Mucosa of rectum (tissue), 2 donors: ENCODE measurements at regions not wholly inside any gene's neighbourhood (a gene's known extent, or its start where the extent isn't known, plus 50 kb on each side); places are given as distances from the start of the nearest gene placed in this dataset.

Source experiments
- H3K27ac ChIP-seq, 2 donors: one replicate each; pipeline ENCODE4 v1.7.0; 2013; ENCODE audit warnings: inconsistent platforms in 2 of 2, low read depth in 2 of 2, low read length in 2 of 2
- H3K27me3 ChIP-seq, 2 donors: one replicate each; pipeline ENCODE4 v1.7.0; 2013; ENCODE audit warnings: low read length in 2 of 2; ENCODE audit not compliant: control insufficient read depth in 2 of 2, insufficient read depth in 2 of 2
- H3K36me3 ChIP-seq, 2 donors: one replicate each; pipeline ENCODE4 v1.7.0; 2013; ENCODE audit warnings: low read length in 2 of 2; ENCODE audit not compliant: control insufficient read depth in 2 of 2, insufficient read depth in 2 of 2
- H3K4me1 ChIP-seq, 2 donors: one replicate each; pipeline ENCODE4 v1.7.0; 2013; ENCODE audit warnings: low read length in 2 of 2, mild to moderate bottlenecking in 1 of 2; ENCODE audit not compliant: control insufficient read depth in 2 of 2, insufficient read depth in 2 of 2
- H3K4me3 ChIP-seq, 2 donors: one replicate each; pipeline ENCODE4 v1.7.0; 2013; ENCODE audit warnings: low read length in 2 of 2
- H3K9ac ChIP-seq, 2 donors: one replicate each; pipeline ENCODE4 v1.7.0; 2013; ENCODE audit warnings: low read length in 2 of 2, low read depth in 1 of 2, mild to moderate bottlenecking in 1 of 2
- H3K9me3 ChIP-seq, 2 donors: one replicate each; pipeline ENCODE4 v1.7.0; 2013; ENCODE audit warnings: low read length in 2 of 2; ENCODE audit not compliant: control insufficient read depth in 2 of 2
- donor health status: healthy.
- donor health status: Normal muscosa, but diverticular disease.

- H3K4me1 ChIP-seq, result peaks cover 0 to 4% of the 10 kb centered on the region in 2 donors
- H3K9ac ChIP-seq, result peak overlapping the region; percentile 17 to 44
- H3K9me3 ChIP-seq, result no peaks in the 10 kb centered on the region
- H3K27ac ChIP-seq, result peak overlapping the region; percentile 49 to 71
- H3K27me3 ChIP-seq, result no peaks in the 10 kb centered on the region
- H3K4me3 ChIP-seq, result no peak overlapping the region
- no peaks in the 10 kb centered on the region for H3K36me3 ChIP-seq
These were observed 116.8 kb downstream of the TOMM20 start for GRCh38 chr1:235011599-235012435.

GRCh38 chr1:235011064-235011598 lies 117.5 kb downstream of the TOMM20 start:
- peaks cover 0 to 4% of the 10 kb centered on the region in 2 donors for H3K4me1 ChIP-seq
- peak overlapping the region; percentile 49 to 71 for H3K27ac ChIP-seq
- no peaks in the 10 kb centered on the region for H3K36me3 ChIP-seq
- no peak overlapping the region for H3K4me3 ChIP-seq
- H3K27me3 ChIP-seq, result no peaks in the 10 kb centered on the region
- H3K9me3 ChIP-seq, result no peaks in the 10 kb centered on the region
- H3K9ac ChIP-seq, result peak overlapping the region in 1 of 2 donors; percentile 17

GRCh38 chr1:235009561-235010306 lies 118.9 kb downstream of the TOMM20 start:
- no peak overlapping the region for H3K4me3 ChIP-seq
- H3K27me3 ChIP-seq, result no peaks in the 10 kb centered on the region
- H3K9me3 ChIP-seq, result no peaks in the 10 kb centered on the region
- no peak overlapping the region for H3K9ac ChIP-seq
- no peak overlapping the region for H3K27ac ChIP-seq
- peaks cover 0 to 4% of the 10 kb centered on the region in 2 donors for H3K4me1 ChIP-seq
- H3K36me3 ChIP-seq, result no peaks in the 10 kb centered on the region

- no peaks in the 10 kb centered on the region for H3K9me3 ChIP-seq
- H3K4me3 ChIP-seq, result no peak overlapping the region
- no peaks in the 10 kb centered on the region for H3K27me3 ChIP-seq
- peaks cover 0 to 4% of the 10 kb centered on the region in 2 donors for H3K4me1 ChIP-seq
- no peak overlapping the region for H3K27ac ChIP-seq
- H3K36me3 ChIP-seq, result no peaks in the 10 kb centered on the region
- no peak overlapping the region for H3K9ac ChIP-seq
These were observed 119.6 kb downstream of the TOMM20 start for GRCh38 chr1:235009074-235009473.

GRCh38 chr1:235008239-235008638 lies 120.4 kb downstream of the TOMM20 start:
- Histone ChIP-seq H3K4me1 (peaks cover 0 to 4% of the 10 kb centered on the region in 2 donors), H3K4me3 (no peak overlapping the region), H3K9me3 (no peaks in the 10 kb centered on the region), H3K9ac (no peak overlapping the region), H3K27ac (no peak overlapping the region), H3K27me3 (no peaks in the 10 kb centered on the region), H3K36me3 (no peaks in the 10 kb centered on the region)

GRCh38 chr1:235006816-235007215 lies 121.8 kb downstream of the TOMM20 start:
- Histone ChIP-seq H3K27ac (no peak overlapping the region), H3K9ac (no peak overlapping the region)

GRCh38 chr1:235006132-235006721 lies 122.4 kb downstream of the TOMM20 start:
- Histone ChIP-seq H3K4me3 (no peak overlapping the region), H3K27me3 (no peaks in the 10 kb centered on the region), H3K9ac (no peak overlapping the region), H3K9me3 (no peaks in the 10 kb centered on the region), H3K36me3 (no peaks in the 10 kb centered on the region), H3K27ac (no peak overlapping the region), H3K4me1 (no peaks in the 10 kb centered on the region)

More at GRCh38 chr1:235006816-235007215, 121.8 kb downstream of the TOMM20 start:
- peaks cover 0 to 3% of the 10 kb centered on the region in 2 donors for H3K4me1 ChIP-seq
- H3K4me3 ChIP-seq, result no peak overlapping the region
- no peaks in the 10 kb centered on the region for H3K36me3 ChIP-seq
- no peaks in the 10 kb centered on the region for H3K27me3 ChIP-seq
- no peaks in the 10 kb centered on the region for H3K9me3 ChIP-seq

GRCh38 chr1:235004840-235005391 lies 123.7 kb downstream of the TOMM20 start:
- Histone ChIP-seq H3K4me1 (no peaks in the 10 kb centered on the region), H3K4me3 (no peak overlapping the region), H3K9me3 (no peaks in the 10 kb centered on the region), H3K36me3 (no peaks in the 10 kb centered on the region), H3K9ac (no peak overlapping the region), H3K27me3 (no peaks in the 10 kb centered on the region), H3K27ac (no peak overlapping the region)

- H3K27me3 ChIP-seq, result no peaks in the 10 kb centered on the region
- H3K4me1 ChIP-seq, result no peaks in the 10 kb centered on the region
- H3K9ac ChIP-seq, result no peak overlapping the region
- no peaks in the 10 kb centered on the region for H3K36me3 ChIP-seq
- H3K4me3 ChIP-seq, result no peak overlapping the region
- H3K27ac ChIP-seq, result no peak overlapping the region
- no peaks in the 10 kb centered on the region for H3K9me3 ChIP-seq
These were observed 124.4 kb downstream of the TOMM20 start for GRCh38 chr1:235004276-235004675.
